ENCODE measurements at regions not wholly inside any gene's neighbourhood (a gene's known extent, or its start where the extent isn't known, plus 50 kb on each side); places are given as distances from the start of the nearest gene placed in this dataset.
"Not testable (repeated sequence)": the region's sequence is repeated elsewhere in the genome, so short reads cannot be mapped to it uniquely, and the experiment has no call there.

GRCh38 chr2:204401114-204401513, 144.2 kb upstream of the PARD3B start:
- Mint-ChIP-seq H3K4me1 (ENCODE audit: unreplicated experiment) (peaks cover 14% of the 10 kb centered on the region), H3K4me3 (ENCODE audit: unreplicated experiment) (no peak overlapping the region), H3K36me3 (ENCODE audit: low read depth, unreplicated experiment) (no peaks in the 10 kb centered on the region), H3K27me3 (ENCODE audit: unreplicated experiment) (no peaks in the 10 kb centered on the region), H3K27ac (ENCODE audit: unreplicated experiment) (no peak overlapping the region), H3K9me3 (ENCODE audit: unreplicated experiment) (no peaks in the 10 kb centered on the region)
- TF ChIP-seq, protein P1, sequence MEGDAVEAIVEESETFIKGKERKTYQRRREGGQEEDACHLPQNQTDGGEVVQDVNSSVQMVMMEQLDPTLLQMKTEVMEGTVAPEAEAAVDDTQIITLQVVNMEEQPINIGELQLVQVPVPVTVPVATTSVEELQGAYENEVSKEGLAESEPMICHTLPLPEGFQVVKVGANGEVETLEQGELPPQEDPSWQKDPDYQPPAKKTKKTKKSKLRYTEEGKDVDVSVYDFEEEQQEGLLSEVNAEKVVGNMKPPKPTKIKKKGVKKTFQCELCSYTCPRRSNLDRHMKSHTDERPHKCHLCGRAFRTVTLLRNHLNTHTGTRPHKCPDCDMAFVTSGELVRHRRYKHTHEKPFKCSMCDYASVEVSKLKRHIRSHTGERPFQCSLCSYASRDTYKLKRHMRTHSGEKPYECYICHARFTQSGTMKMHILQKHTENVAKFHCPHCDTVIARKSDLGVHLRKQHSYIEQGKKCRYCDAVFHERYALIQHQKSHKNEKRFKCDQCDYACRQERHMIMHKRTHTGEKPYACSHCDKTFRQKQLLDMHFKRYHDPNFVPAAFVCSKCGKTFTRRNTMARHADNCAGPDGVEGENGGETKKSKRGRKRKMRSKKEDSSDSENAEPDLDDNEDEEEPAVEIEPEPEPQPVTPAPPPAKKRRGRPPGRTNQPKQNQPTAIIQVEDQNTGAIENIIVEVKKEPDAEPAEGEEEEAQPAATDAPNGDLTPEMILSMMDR (IDR thresholded peaks at IDR 0.05; ENCODE audit: unreplicated experiment): no peak
- DNase-seq (ENCODE audit: low spot score): no peak

- H3K4me3 Mint-ChIP-seq (ENCODE audit: unreplicated experiment): no peak overlapping the region
Measured at GRCh38 chr2:204407204-204408014, 137.9 kb upstream of the PARD3B start.

DNA sequence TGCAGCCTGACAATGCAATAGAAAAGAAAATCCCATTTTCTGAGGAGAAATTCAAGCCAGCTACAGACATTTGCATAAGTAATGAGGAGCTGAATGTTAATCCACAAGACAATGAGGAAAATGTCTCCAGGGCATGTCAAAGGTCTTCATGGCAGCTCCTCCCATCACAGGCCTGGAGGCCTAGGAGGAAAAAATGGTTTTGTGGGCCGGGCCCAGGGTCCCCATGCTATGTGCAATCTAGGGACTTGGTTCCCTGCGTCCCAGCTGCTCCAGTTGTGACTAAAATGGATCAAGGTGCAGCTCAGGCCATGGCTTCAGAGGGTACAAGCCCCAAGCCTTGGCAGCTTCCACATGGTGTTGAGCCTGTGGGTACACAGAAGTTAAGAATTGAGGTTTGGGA, 132.5 kb upstream of the PARD3B start:
- H3K9me3 Mint-ChIP-seq (ENCODE audit: unreplicated experiment): peaks cover 14% of the 10 kb centered on the region
- H3K27me3 Mint-ChIP-seq (ENCODE audit: unreplicated experiment); H3K36me3 Mint-ChIP-seq (ENCODE audit: low read depth, unreplicated experiment); DNase-seq (ENCODE audit: low spot score); H3K4me3 Mint-ChIP-seq (ENCODE audit: unreplicated experiment); H3K27ac Mint-ChIP-seq (ENCODE audit: unreplicated experiment); H3K4me1 Mint-ChIP-seq (ENCODE audit: unreplicated experiment): not testable (repeated sequence)

More at GRCh38 chr2:204407204-204408014, 137.9 kb upstream of the PARD3B start:
- no peaks in the 10 kb centered on the region for H3K36me3 Mint-ChIP-seq (ENCODE audit: low read depth, unreplicated experiment)
- no peaks in the 10 kb centered on the region for H3K27me3 Mint-ChIP-seq (ENCODE audit: unreplicated experiment)
- peaks cover 32% of the 10 kb centered on the region for H3K4me1 Mint-ChIP-seq (ENCODE audit: unreplicated experiment)
- DNase-seq (ENCODE audit: low spot score): no peak
- H3K27ac Mint-ChIP-seq (ENCODE audit: unreplicated experiment): no peak overlapping the region
- H3K9me3 Mint-ChIP-seq (ENCODE audit: unreplicated experiment): peaks cover 2% of the 10 kb centered on the region
- TF ChIP-seq, protein P1 (IDR thresholded peaks at IDR 0.05; ENCODE audit: unreplicated experiment): no peak

GRCh38 chr2:204415406-204416181, 129.7 kb upstream of the PARD3B start:
- Mint-ChIP-seq H3K36me3 (ENCODE audit: low read depth, unreplicated experiment) (peaks cover 8% of the 10 kb centered on the region), H3K4me1 (ENCODE audit: unreplicated experiment) (no peaks in the 10 kb centered on the region), H3K27me3 (ENCODE audit: unreplicated experiment) (peaks cover 2% of the 10 kb centered on the region), H3K9me3 (ENCODE audit: unreplicated experiment) (peaks cover 14% of the 10 kb centered on the region), H3K27ac (ENCODE audit: unreplicated experiment) (no peak overlapping the region), H3K4me3 (ENCODE audit: unreplicated experiment) (no peak overlapping the region)
- no peak for DNase-seq (ENCODE audit: low spot score)
- TF ChIP-seq, protein P1 (IDR thresholded peaks at IDR 0.05; ENCODE audit: unreplicated experiment): no peak

GRCh38 chr2:204416236-204416635, 129.0 kb upstream of the PARD3B start:
- Mint-ChIP-seq H3K36me3 (ENCODE audit: low read depth, unreplicated experiment) (peaks cover 8% of the 10 kb centered on the region), H3K27ac (ENCODE audit: unreplicated experiment) (no peak overlapping the region), H3K9me3 (ENCODE audit: unreplicated experiment) (peaks cover 14% of the 10 kb centered on the region)

More at GRCh38 chr2:204416236-204416635, 129.0 kb upstream of the PARD3B start:
- DNase-seq (ENCODE audit: low spot score): no peak
- Mint-ChIP-seq H3K4me1 (ENCODE audit: unreplicated experiment) (no peaks in the 10 kb centered on the region), H3K4me3 (ENCODE audit: unreplicated experiment) (no peak overlapping the region), H3K27me3 (ENCODE audit: unreplicated experiment) (peaks cover 2% of the 10 kb centered on the region)
- TF ChIP-seq, protein P1 (IDR thresholded peaks at IDR 0.05; ENCODE audit: unreplicated experiment): no peak
